SK-N-MC (cell line): ENCODE measurements at regions not wholly inside any gene's neighbourhood (a gene's known extent, or its start where the extent isn't known, plus 50 kb on each side); places are given as distances from the start of the nearest gene placed in this dataset.

Experiments used
- EZH2 ChIP-seq: fragments of 200-600 bp; sonication (generic); IDR thresholded peaks from one replicate; pipeline ENCODE4 v1.6.1; 2017; ENCODE audit warnings: antibody characterized with exemption
- FOXP2 ChIP-seq: optimal IDR thresholded peaks from 2 replicates; pipeline ENCODE3; 2011; ENCODE audit warnings: mild to moderate bottlenecking, moderate library complexity; ENCODE audit not compliant: insufficient read depth; ENCODE audit errors: extremely low read length, control extremely low read depth
- POLR2AphosphoS5 ChIP-seq: IDR thresholded peaks from 2 replicates; pipeline ENCODE4 v1.6.1; 2012; ENCODE audit warnings: mild to moderate bottlenecking, low read depth, low read length, borderline replicate concordance

GRCh38 chr2:12296915-12297314, 419.8 kb upstream of the TRIB2 start:
- TF ChIP-seq EZH2, result no peak
- no peak for TF ChIP-seq POLR2AphosphoS5
- TF ChIP-seq FOXP2, result no peak
